ENCODE measurements at regions not wholly inside any gene's neighbourhood (a gene's known extent, or its start where the extent isn't known, plus 50 kb on each side); places are given as distances from the start of the nearest gene placed in this dataset.

GRCh38 chr14:89098254-89098653 lies 273.8 kb downstream of the TTC8 start:
- TF ChIP-seq CTCF (IDR thresholded peaks at IDR 0.05) (no peak), POLR2A (IDR thresholded peaks at IDR 0.05) (no peak)
